ENCODE measurements at regions not wholly inside any gene's neighbourhood (a gene's known extent, or its start where the extent isn't known, plus 50 kb on each side); places are given as distances from the start of the nearest gene placed in this dataset.

DNA sequence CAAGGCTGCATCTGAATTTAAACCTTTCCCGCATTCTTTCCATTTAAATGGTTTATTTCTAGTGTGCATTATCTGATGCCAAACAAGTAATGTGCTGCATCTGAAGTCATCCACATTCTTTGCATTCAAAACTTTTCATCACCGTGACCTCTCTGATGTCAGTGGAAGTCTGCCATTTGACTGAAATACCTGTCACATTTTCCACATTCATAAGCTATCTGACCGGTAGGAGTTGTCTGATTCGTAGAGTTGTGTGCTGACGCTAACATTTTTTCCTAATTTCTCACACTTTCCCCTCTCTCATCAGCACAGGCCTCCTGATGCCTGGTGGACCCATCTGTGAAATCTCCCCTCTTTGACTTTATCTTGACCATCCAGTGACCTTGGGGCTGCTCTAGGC, 79.9 kb upstream of the BARX2 start:
- DNase-seq (ENCODE audit: low spot score): no peak
- in situ Hi-C loops (cut with HindIII; ENCODE audit: low sequenced_read_pairs): no loop called here

DNA sequence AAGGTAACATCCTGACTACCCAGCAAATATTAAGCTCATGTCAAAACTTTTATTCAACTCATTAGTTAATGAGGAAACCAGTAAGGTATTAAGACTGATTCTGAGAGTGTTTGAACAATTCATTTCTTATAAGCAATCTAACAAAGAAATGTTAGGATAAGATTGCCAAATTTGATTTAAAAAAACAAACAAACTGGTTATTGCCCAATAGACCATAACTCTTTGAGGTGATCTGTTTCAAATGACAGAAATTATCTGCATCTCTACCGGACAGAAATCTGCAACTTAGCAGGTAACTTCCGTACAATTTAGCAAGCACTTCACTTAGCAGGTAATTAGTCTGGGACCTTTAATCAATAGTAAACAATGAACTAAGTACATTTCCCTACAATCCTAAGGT, 82.9 kb upstream of the BARX2 start:
- in situ Hi-C loops (cut with HindIII; ENCODE audit: low sequenced_read_pairs): no loop called here
- DNase-seq (ENCODE audit: low spot score): no peak

DNA sequence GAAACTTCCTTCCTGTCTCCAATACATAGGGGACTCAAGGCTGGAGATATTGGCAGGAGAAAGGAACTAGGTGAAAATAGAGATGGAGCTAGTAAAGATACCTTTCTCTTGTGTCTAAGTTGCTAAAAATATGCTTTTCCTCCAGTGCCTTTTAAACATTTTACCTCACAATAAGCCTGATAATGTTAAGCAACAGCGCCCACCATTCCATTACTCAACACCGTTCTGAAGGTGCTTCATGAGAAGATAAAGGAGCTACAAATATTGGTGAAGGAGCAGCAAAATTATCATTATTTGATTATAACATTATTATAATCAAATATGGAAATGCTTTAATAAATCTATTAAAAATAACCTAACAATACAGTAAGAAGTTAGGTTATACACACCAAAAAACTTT, 83.6 kb upstream of the BARX2 start:
- no peak for DNase-seq (ENCODE audit: low spot score)
- in situ Hi-C loops (cut with HindIII; ENCODE audit: low sequenced_read_pairs): no loop called here

DNA sequence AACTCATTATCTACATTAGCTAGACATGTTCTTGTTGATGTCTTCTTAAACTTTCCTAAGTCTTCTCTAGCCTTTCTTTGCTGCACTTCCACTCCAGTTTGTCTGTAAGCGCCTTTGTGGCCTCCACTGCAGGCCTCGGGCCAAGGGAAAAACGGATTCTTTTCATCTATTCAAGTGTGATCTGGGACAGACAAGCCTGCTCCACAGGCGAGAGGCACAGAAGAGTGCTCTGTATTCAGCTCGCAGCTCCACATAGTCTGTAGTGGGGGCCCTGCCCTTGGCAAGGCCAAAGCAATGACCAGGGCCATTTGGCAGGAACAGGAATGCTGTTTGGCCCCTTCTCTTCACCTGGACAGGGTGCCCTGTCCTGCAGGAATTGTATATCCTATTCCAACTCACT, 84.1 kb upstream of the BARX2 start:
- in situ Hi-C loops (cut with HindIII; ENCODE audit: low sequenced_read_pairs): no loop called here
- peak; percentile 33 for DNase-seq (ENCODE audit: low spot score)

DNA sequence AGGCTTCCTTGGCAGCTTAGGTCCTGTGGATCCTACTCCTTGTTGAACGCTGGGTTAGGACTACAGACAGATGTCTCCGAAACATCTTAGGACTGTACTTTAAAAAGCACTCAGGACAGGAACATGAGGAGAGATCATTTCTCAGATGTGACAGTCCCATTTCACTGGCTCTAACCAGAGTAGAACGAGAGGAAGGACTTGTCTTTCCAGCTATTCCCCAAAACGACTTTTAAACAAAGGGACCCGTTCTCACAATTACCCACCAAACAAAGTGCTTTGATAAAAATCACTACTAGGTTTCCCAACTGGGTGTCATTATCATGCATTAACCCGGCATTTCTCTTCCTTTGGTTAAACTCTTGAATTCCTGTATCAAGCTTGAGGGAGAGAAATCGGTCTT, 84.7 kb upstream of the BARX2 start:
- in situ Hi-C loops (cut with HindIII; ENCODE audit: low sequenced_read_pairs): no loop called here
- DNase-seq (ENCODE audit: low spot score): no peak

DNA sequence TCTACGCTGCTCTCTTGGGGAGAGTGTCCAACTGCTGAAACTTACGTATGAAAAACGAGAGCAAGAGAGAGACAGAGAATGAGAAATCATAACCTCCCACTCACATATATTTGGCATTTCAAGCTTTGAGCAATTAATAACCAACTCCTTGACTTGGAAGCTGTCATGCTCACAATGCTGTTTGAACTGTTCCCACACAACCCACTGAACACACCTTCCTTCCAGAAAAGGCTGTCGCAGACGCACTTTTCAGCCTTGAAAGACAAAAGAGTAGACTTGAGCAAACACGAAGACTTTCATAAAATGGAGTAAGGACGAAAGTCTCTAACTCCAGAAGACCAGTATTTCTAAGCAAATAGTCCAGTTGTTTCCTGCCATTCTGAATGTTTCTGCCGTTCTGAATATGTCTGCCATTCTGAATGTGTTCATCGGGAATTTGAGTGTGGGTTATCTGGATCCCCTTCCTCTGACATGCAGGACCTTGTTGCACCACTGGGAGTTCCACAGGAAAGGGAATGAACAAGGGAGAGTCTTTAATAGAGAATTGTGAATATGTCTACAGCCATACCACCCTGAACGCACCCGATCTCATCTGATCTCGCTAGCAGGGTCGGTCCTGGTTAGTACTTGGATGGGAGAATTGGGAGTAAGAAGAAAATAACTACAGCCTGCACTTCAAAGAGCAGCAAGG, 86.2 kb upstream of the BARX2 start:
- in situ Hi-C loops (cut with HindIII; ENCODE audit: low sequenced_read_pairs): no loop called here
- DNase-seq (ENCODE audit: low spot score): no peak

DNA sequence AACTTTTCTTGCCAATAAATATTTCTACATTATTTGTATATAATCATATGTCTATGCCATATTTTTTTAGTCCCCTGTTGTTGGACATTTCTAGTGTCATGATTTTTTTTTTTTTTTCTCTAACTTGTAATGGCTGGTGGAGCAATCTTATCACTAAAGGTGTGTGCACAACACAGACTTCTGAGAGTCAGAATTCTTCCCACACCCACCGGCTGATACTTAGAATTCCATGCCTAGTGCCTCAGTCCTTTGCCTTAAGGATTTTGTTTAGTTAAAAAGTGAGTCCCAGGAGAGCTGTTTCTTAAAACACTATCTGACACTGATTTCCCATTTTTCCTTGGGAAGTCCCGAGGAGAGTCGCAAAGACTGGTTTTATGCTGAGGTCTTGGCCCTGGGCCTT, 87.7 kb upstream of the BARX2 start:
- in situ Hi-C loops (cut with HindIII; ENCODE audit: low sequenced_read_pairs): no loop called here
- no peak for DNase-seq (ENCODE audit: low spot score)

DNA sequence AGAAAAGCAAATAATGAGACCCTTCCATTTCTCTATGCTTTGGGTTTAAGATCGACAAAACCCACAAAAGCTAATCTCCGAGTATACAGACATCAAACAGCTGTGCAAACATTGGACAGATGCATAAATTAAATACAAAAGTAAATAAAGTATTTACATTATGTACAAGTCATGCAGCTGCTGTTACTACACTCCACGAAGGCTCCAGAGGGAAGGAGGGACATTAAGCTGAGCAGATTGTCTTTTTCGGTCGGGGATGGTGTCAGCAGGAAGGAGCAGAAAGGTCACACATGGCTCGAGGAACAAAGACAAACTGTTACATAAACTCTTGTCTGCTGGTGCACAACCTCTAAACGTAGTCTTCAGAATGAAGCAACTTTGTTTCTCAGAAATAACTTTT, 88.8 kb upstream of the BARX2 start:
- in situ Hi-C loops (cut with HindIII; ENCODE audit: low sequenced_read_pairs): no loop called here
- DNase-seq (ENCODE audit: low spot score): no peak

DNA sequence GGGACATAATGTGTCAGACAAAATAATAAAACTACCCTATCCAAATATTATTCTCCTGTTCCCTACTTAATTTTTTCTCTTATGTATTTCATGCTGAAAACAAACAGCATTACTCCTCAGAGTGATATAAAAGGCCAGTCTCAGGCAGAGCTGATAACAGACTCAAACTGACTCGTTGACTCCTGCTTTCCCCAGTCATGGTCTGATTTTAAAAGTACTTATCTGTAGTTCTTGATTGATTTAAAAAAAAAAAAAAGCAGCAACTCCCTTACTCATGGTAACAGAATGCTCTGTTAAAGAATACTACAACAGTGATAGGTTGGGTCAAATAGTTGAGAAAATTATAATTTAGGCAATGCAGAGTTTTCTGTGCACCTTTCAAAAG, 90.3 kb upstream of the BARX2 start:
- in situ Hi-C loops (cut with HindIII; ENCODE audit: low sequenced_read_pairs): no loop called here
- no peak for DNase-seq (ENCODE audit: low spot score)

DNA sequence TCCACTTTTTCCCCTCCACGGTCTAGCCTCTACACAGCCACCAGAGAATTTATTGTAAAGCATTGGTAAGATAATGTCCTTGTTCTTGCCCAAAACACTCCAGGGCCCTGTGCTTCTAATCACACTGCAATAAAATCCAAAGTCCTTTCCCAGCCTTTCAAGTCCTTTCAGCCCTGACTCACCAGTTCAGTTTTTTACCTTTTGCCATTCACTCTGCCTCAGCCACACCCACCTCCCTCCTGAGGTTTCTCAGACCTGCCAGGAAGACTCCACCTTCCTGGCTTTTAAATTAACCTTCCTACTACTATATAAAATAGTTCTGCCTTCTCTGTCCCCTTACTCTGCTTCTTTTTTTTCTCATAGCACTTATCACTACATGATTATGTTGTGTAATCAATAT, 91.0 kb upstream of the ARHGAP32 start:
- in situ Hi-C loops (cut with HindIII; ENCODE audit: low sequenced_read_pairs): no loop called here
- DNase-seq (ENCODE audit: low spot score): no peak

DNA sequence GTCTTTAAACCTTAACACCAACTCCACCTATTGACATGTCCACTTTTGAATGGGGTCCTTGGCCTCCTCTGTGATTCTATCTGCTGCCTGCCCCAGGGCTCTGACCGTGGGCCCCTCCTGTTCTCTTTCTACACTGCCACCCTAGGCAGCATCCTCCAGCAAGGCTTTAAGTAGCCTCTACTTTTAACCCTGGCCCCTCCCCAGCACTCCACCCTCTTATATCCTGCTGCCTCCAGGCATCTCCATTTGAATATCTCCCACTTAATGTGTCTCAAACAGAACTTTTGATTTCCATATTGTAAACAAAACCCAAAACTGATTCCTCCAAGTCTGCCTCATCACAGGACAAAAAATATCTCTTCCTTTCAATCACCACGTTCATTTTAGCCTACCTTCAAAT, 90.5 kb upstream of the ARHGAP32 start:
- in situ Hi-C loops (cut with HindIII; ENCODE audit: low sequenced_read_pairs): no loop called here
- DNase-seq (ENCODE audit: low spot score): no peak

DNA sequence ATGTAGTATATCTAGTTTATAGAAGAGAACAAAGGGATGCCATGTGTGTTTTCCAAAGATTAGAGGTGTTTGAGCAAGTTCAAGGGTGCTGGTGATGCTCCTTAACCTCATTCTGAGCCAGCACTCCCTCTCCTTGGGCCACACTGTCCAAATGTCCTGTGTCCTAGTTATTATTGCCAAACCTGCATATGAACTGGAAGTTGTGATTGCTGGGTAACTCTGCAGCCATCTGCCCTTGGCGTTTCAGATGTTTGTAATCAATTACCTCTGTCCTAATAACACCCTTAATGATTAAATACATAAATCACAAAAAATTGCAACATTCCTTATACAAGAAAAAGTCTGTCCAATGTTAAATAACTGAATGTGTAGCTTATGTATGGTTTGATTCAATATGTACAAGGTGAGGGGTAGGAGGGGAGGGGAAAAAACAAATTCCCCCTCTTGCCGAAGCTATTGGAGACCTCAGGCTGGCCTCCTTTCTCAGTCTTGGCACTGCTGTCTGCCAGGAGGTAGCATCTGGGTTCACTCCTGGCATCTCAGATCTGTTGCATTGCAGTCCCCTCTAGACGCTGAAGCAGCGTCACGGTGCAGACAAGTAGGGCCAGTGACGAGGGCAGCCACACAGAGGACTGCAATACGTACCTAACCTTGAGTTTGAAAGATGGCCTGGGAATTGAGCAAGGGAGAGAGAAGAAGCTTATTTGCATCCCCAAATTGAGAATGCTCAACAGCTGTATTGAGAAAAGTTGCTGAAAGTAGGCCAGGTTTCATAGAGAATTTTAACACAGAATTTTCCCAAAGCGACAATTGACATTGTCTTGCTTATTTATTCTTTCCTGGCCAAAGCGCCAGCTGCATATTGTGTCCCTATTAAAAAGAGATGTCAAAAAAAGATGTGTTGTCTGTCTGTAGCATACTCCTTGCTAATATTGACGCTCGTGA, 89.6 kb upstream of the ARHGAP32 start:
- in situ Hi-C loops (cut with HindIII; ENCODE audit: low sequenced_read_pairs): no loop called here
- no peak for DNase-seq (ENCODE audit: low spot score)

DNA sequence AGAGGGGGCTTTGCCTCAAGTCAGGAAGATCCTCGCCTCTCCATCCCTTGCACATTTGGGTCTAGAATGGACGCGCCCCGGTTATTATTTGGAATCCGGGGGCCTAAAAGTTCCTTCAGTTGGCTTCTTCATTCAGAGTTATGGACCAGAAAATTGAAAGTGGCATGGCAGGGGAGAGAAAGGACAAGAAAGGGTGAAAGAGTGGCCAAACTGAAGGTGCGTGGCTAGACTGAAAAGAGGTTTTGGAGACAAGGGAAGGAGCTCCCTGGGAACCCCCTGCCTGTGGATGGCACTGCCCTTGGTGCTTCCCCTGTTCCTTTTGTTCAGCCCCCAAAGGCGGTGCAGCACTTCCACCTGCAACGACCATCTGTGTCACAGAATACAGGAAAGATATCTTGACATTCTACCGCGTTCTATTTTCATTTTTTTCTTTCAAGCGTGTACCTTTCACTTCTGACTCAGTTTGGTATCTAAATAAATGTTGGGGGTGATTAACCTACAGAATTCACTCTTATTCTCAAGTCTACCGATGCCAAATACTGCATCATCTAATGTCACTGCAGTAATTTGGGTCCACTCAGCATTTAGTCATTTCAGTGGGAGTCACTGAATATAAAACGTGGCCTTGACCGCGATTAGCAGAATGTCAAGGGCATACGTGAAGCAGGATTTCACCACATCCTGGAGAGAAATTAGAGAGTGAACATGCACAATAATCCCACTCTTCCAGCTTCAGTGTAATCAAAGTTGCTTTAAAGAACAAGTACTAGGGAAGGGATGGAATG, 88.1 kb upstream of the ARHGAP32 start:
- no peak for DNase-seq (ENCODE audit: low spot score)

DNA sequence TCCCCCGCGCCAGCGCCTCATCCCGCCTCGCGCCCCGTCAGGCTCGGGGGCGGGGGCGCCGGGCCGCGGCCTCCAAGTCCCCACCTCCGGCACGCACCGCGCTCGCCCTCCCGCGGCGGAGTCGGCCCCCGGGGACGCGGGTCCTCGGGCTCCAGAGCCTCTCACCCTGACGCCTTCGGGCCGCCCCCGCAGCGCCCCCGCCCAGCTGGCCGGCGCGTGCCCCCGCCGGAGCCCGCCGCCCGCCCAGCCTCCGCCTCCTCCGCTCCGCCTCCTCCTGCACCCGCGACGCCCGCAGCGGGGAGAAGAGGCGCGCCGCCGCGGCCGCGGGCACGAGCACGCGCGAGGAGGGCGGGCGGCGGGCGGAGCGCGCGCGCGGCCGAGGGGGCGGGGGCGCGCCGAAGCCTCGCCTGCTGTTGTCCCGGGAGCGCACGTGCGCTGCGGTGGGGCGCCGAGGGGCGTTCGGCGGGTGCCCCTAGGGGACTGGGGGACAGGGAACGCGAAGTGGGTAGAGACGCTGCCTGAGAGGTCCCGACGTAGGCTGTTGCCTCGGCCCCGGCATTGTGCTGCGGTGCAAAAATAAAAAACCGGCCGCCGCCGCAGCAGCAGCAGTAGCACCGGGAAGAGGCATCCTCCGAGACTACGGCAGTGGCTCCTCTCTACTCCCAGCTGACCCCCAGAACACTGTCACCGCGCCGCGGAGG, 87.4 kb upstream of the ARHGAP32 start:
- peak; percentile 27 for DNase-seq (ENCODE audit: low spot score)
- in situ Hi-C loops (cut with HindIII; ENCODE audit: low sequenced_read_pairs): no loop called here

More for the DNA sequence above, 88.1 kb upstream of the ARHGAP32 start:
- in situ Hi-C loops (cut with HindIII; ENCODE audit: low sequenced_read_pairs): no loop called here

DNA sequence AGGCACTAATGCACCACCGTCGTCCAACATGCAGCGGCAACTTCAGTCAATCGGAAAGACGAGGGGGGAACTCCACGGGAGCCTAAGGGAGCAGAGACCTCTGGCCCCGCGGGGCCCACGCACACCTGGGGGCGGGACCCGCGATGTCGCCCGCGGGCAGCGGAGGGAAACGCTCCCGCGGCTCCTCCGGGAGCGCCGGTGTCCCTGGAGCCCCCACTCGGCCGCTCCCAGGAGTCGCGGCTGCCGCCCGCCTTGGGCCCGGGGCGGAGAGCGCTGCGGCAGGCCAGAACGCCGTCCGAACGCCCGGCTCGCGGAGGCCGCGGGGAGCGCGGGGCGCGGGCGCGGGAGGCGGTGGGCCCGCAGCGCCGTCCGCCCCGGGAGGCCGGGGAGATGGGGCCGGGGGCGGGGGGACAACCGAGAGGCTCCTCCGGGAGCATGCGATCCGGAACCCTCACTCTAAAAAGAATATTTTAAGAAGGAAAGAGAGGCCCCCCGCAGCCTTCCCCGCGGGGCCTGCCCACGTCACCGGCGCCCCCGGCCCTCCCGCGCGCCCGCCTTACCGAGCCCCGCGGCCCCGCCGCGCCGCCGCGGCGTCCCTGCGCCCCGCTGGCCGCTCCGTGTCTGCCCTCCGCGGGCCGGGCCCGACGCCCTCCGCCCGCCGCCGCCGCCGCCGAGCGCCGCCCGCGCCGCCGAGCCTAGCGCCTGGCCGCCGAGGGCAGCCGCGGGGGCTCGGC, 86.6 kb upstream of the ARHGAP32 start:
- in situ Hi-C loops (cut with HindIII; ENCODE audit: low sequenced_read_pairs): no loop called here
- no peak for DNase-seq (ENCODE audit: low spot score)

DNA sequence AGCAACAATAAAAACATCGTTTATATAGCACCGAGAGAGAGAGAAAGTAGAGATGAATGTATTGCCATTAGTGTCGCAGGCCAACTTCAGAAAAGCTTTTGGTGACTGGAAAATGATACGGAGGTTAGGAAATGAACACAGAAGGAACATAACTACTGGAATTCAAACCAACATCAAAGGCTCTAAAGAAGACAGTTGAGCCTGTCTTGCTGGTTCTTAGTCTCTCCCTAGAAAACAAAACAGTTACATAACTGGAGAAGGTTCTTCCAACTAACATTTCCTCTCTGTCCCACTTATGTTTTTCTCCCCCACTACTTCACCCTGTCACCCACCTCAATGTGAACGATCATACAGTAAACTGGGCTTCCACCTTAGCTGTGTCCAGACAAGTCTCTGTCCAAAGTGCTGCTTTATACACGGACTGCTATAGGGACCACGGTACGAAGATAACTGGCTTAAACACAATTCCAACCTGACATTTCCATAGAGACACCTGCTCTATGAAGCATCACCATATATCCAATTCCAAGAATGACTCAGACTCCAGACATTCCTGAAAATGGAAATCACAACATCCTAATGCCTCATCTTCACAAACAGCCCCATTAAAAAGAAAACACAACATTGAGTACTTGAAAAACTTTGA, 85.2 kb upstream of the ARHGAP32 start:
- in situ Hi-C loops (cut with HindIII; ENCODE audit: low sequenced_read_pairs): no loop called here
- DNase-seq (ENCODE audit: low spot score): no peak

DNA sequence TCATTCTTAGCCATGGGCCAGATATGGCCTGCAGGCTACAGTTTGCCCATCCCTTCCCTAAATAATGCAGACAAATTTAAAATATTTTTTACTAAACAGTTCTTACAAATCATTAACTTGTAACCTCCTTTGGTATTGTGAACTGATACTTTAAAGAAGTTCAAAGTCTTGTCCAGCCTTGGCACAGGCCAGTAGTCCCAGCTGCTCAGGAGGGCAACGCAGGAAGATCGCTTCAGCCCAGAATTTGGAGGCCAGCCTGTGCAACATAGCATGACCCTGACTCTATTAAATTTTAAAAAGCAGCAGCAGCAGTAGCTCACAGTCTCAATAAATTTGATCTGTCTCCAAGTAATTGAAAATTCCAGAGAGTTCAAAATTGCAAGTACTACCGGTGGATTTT, 83.7 kb upstream of the ARHGAP32 start:
- no peak for DNase-seq (ENCODE audit: low spot score)
- in situ Hi-C loops (cut with HindIII; ENCODE audit: low sequenced_read_pairs): no loop called here

DNA sequence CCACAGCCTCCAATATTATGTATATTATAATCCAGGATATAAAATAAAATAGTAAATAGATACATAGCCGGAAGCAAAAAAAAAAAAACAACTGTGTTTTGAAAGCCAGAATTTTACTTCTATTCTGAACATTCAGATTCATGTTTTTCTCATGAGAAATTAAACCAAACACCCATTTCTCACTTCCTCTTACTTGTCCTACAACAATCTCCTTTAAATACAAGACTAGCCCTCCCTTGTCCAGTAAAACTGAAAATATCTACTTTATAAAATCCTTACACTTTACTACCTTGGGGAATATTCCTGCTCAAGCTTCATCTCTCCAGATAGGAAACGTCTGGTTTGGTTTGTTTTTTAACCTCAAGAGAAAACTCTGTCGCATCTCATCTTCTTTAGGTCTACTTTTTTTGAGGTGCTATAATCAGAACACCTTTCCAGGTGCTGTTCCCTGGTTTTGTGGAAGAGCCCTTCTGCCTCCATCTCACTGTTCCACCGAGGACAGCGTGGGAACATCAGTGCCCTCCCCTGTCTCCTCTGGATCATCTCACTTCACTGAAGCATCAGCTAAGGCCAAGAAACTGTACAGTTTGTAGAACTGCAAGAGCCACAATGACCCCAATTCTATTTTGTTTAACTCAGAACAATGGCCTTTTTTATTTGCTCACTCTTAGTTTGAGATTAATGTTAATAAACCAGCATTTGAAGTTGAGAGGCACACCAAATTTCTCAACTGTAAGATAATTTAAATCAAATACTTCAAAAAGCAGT, 82.0 kb upstream of the ARHGAP32 start:
- in situ Hi-C loops (cut with HindIII; ENCODE audit: low sequenced_read_pairs): no loop called here
- no peak for DNase-seq (ENCODE audit: low spot score)
